MM.1S (cell line): ENCODE measurements at regions not wholly inside any gene's neighbourhood (a gene's known extent, or its start where the extent isn't known, plus 50 kb on each side); places are given as distances from the start of the nearest gene placed in this dataset.

ENCODE experiments used
- DNase-seq: peaks from one replicate; pipeline ENCODE4 v3.0.0-alpha.2; 2015
- H2AFZ ChIP-seq: fragments of 300-600 bp; sonication (generic); 2 replicates; pipeline ENCODE4 v1.6.0; 2016; ENCODE audit warnings: antibody characterized with exemption, low read length
- H3F3A ChIP-seq: fragments of 300-600 bp; sonication (generic); 2 replicates; pipeline ENCODE4 v1.6.1; 2016; ENCODE audit warnings: mild to moderate bottlenecking, antibody characterized with exemption, low read length, moderate library complexity, mixed read lengths; ENCODE audit not compliant: insufficient read depth
- H3K27ac ChIP-seq: fragments of 300-600 bp; sonication (generic); 2 replicates; pipeline ENCODE4 v1.5.1; 2016; ENCODE audit warnings: mild to moderate bottlenecking, low read length
- H3K27me3 ChIP-seq: fragments of 300-600 bp; sonication (generic); replicated peaks from 2 replicates; pipeline ENCODE4 v1.6.0; 2016; ENCODE audit warnings: low read length; ENCODE audit not compliant: insufficient read depth
- H3K36me3 ChIP-seq: fragments of 300-600 bp; sonication (generic); replicated peaks from 2 replicates; pipeline ENCODE4 v1.6.1; 2016; ENCODE audit warnings: mild to moderate bottlenecking, low read length, mixed read lengths; ENCODE audit not compliant: insufficient read depth
- H3K4me1 ChIP-seq: fragments of 300-600 bp; sonication (generic); 2 replicates; pipeline ENCODE4 v1.6.1; 2016; ENCODE audit warnings: low read length, mixed read lengths
- H3K4me2 ChIP-seq: fragments of 300-600 bp; sonication (generic); 2 replicates; pipeline ENCODE4 v1.6.0; 2016; ENCODE audit warnings: low read depth, low read length
- H3K4me3 ChIP-seq: fragments of 300-600 bp; sonication (generic); 2 replicates; pipeline ENCODE4 v1.5.1; 2016; ENCODE audit warnings: low read length, mixed read lengths
- H3K79me2 ChIP-seq: fragments of 300-600 bp; sonication (generic); 2 replicates; pipeline ENCODE4 v1.6.1; 2016; ENCODE audit warnings: mixed run types, low read length, mixed read lengths
- H3K9ac ChIP-seq: fragments of 300-600 bp; sonication (generic); 2 replicates; pipeline ENCODE4 v1.6.1; 2016; ENCODE audit warnings: low read length, mixed read lengths
- H3K9me2 ChIP-seq: fragments of 300-600 bp; sonication (generic); replicated peaks from 2 replicates; pipeline ENCODE4 v1.6.1; 2016; ENCODE audit warnings: mild to moderate bottlenecking, low read length, mixed read lengths; ENCODE audit not compliant: insufficient read depth
- H3K9me3 ChIP-seq: fragments of 300-600 bp; sonication (generic); replicated peaks from 2 replicates; pipeline ENCODE4 v1.6.1; 2016; ENCODE audit warnings: mild to moderate bottlenecking, low read length, mixed read lengths; ENCODE audit not compliant: insufficient read depth
- H4K20me1 ChIP-seq: fragments of 300-600 bp; sonication (generic); 2 replicates; pipeline ENCODE4 v1.6.1; 2016; ENCODE audit warnings: mild to moderate bottlenecking, low read length, moderate library complexity, mixed read lengths; ENCODE audit not compliant: insufficient read depth
- EZH2 ChIP-seq: fragments of 300-600 bp; sonication (generic); optimal IDR thresholded peaks from 2 replicates; pipeline ENCODE3; 2017; ENCODE audit warnings: low read depth, mild to moderate bottlenecking, antibody characterized with exemption, low read length, mixed read lengths
- EZH2phosphoT487 ChIP-seq: fragments of 300-600 bp; sonication (generic); IDR thresholded peaks from 2 replicates; pipeline ENCODE4 v1.6.1; 2018; ENCODE audit warnings: antibody characterized with exemption, low read length
- TF ChIP-seq, protein P1 (sequence below): fragments of 300-600 bp; sonication (generic); IDR thresholded peaks from 2 replicates; pipeline ENCODE4 v1.5.1; 2016; ENCODE audit warnings: antibody characterized with exemption, low read length, mixed read lengths

DNA sequence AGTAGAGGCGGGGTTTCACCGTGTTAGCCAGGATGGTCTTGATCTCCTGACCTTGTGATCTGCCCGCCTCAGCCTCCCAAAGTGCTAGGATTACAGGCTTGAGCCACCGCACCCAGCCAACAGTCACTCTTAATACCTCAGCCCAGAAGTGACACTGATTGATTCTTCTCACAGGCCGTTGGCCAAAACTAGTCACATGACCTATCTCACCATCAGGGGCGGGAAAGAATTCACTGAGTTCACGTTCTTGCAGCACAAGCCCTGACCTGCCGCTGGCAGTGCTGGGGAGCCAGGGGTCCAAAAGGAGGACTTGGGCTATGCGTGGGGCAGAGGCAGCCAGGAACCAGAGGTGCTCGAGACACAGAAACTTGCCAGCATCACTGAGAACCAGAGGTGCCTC is 55.0 kb upstream of the CPLX2 start:
- Histone ChIP-seq H3K9me2 (no peaks in the 10 kb centered on the region), H3K4me1 (no peaks in the 10 kb centered on the region), H3K9ac (no peak overlapping the region), H4K20me1 (no peaks in the 10 kb centered on the region), H3K9me3 (no peaks in the 10 kb centered on the region), H3K79me2 (no peaks in the 10 kb centered on the region), H3K27me3 (peaks cover 29% of the 10 kb centered on the region), H2AFZ (no peak overlapping the region), H3K4me3 (no peak overlapping the region), H3F3A (no peaks in the 10 kb centered on the region), H3K4me2 (no peak overlapping the region), H3K27ac (no peak overlapping the region), H3K36me3 (no peaks in the 10 kb centered on the region)
- DNase-seq = no peak
- TF ChIP-seq EZH2phosphoT487 = no peak
- TF ChIP-seq EZH2 = no peak
- TF ChIP-seq, protein P1, sequence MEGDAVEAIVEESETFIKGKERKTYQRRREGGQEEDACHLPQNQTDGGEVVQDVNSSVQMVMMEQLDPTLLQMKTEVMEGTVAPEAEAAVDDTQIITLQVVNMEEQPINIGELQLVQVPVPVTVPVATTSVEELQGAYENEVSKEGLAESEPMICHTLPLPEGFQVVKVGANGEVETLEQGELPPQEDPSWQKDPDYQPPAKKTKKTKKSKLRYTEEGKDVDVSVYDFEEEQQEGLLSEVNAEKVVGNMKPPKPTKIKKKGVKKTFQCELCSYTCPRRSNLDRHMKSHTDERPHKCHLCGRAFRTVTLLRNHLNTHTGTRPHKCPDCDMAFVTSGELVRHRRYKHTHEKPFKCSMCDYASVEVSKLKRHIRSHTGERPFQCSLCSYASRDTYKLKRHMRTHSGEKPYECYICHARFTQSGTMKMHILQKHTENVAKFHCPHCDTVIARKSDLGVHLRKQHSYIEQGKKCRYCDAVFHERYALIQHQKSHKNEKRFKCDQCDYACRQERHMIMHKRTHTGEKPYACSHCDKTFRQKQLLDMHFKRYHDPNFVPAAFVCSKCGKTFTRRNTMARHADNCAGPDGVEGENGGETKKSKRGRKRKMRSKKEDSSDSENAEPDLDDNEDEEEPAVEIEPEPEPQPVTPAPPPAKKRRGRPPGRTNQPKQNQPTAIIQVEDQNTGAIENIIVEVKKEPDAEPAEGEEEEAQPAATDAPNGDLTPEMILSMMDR = no peak

DNA sequence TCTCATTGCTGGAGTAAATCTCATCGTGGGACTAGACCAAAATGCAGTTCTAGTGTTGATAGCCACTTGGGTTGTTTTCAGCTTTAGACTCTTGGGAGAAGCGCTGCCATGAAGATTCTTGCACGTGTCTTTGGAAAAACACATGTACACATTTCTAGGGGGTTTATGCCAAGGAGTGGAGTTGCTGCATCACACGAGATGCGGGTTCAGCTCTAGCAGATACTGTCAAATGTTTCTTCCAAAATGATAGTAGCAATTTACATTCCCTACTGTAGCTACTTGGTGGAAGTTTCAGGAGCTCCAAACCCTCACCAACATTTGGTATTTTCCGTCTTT is 52.3 kb upstream of the CPLX2 start:
- TF ChIP-seq EZH2 (no peak), EZH2phosphoT487 (no peak)
- TF ChIP-seq, protein P1 = no peak
- Histone ChIP-seq H4K20me1 (no peaks in the 10 kb centered on the region), H3K9ac (no peak overlapping the region), H3K4me1 (no peaks in the 10 kb centered on the region), H3K4me2 (no peak overlapping the region), H3K27ac (no peak overlapping the region), H3K79me2 (no peaks in the 10 kb centered on the region), H2AFZ (no peak overlapping the region), H3K9me2 (no peaks in the 10 kb centered on the region), H3F3A (no peaks in the 10 kb centered on the region), H3K27me3 (peaks cover 37% of the 10 kb centered on the region), H3K9me3 (no peaks in the 10 kb centered on the region), H3K4me3 (no peak overlapping the region), H3K36me3 (no peaks in the 10 kb centered on the region)
- DNase-seq = no peak

DNA sequence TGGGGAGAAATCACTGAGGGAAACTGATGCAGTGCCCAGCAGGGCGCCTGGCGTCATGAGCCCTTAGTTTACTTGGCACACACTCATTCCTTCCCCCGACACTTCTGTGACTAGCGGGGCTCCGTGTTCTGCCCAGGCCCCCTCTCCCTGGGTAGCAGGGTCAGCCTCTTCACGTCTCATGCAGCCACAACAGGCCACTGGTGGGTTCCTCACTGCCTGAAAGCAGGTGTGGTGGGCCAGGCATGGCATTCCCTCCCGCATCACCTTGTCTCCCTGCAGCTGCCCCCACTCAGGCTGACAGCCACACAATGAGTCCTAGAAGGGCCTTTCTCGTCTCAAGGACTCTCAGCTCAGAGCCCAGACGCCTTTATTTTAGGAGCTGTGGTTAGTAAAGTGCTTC is 51.1 kb upstream of the CPLX2 start:
- TF ChIP-seq, protein P1 = no peak
- no peak for TF ChIP-seq EZH2phosphoT487
- TF ChIP-seq EZH2 = no peak
- H3K9ac ChIP-seq = no peak overlapping the region
- no peaks in the 10 kb centered on the region for H3K9me2 ChIP-seq
- no peaks in the 10 kb centered on the region for H3F3A ChIP-seq
- H3K36me3 ChIP-seq = no peaks in the 10 kb centered on the region
- H3K9me3 ChIP-seq = no peaks in the 10 kb centered on the region
- H2AFZ ChIP-seq = no peak overlapping the region
- H3K4me2 ChIP-seq = no peak overlapping the region
- no peak overlapping the region for H3K4me3 ChIP-seq
- peaks cover 37% of the 10 kb centered on the region for H3K27me3 ChIP-seq
- H3K79me2 ChIP-seq = no peaks in the 10 kb centered on the region
- H3K27ac ChIP-seq = no peak overlapping the region
- no peaks in the 10 kb centered on the region for H4K20me1 ChIP-seq
- no peak for DNase-seq
- no peaks in the 10 kb centered on the region for H3K4me1 ChIP-seq
